Karpas-422 (cell line): ENCODE measurements at regions not wholly inside any gene's neighbourhood (a gene's known extent, or its start where the extent isn't known, plus 50 kb on each side); places are given as distances from the start of the nearest gene placed in this dataset.
"Not testable (repeated sequence)": the region's sequence is repeated elsewhere in the genome, so short reads cannot be mapped to it uniquely, and the experiment has no call there.

ENCODE experiments used
- DNase-seq: peaks from one replicate; pipeline ENCODE4 v3.0.0-alpha.2; 2015
- H2AFZ ChIP-seq: fragments of 200-600 bp; sonication (generic); 2 replicates; pipeline ENCODE4 v1.6.1; 2014; ENCODE audit warnings: antibody characterized with exemption, low read length, mixed read lengths
- H3K27ac ChIP-seq: fragments of 200-600 bp; sonication (generic); 2 replicates; pipeline ENCODE4 v1.5.1; 2014; ENCODE audit warnings: mild to moderate bottlenecking, low read length, moderate library complexity
- H3K27me3 ChIP-seq: fragments of 200-600 bp; sonication (generic); 2 replicates; pipeline ENCODE4 v1.6.1; 2014; ENCODE audit warnings: low read length, mixed read lengths
- H3K36me3 ChIP-seq: fragments of 200-600 bp; sonication (generic); 2 replicates; pipeline ENCODE4 v1.6.1; 2014; ENCODE audit warnings: low read length, mixed read lengths; ENCODE audit not compliant: insufficient read depth
- H3K4me1 ChIP-seq: fragments of 200-600 bp; sonication (generic); 2 replicates; pipeline ENCODE4 v1.6.1; 2014; ENCODE audit warnings: mild to moderate bottlenecking, low read length, mixed read lengths
- H3K4me2 ChIP-seq: fragments of 200-600 bp; sonication (generic); 2 replicates; pipeline ENCODE4 v1.6.1; 2014; ENCODE audit warnings: low read length, low read depth, mild to moderate bottlenecking; ENCODE audit not compliant: poor library complexity, severe bottlenecking
- H3K4me3 ChIP-seq: fragments of 200-600 bp; sonication (generic); 2 replicates; pipeline ENCODE4 v1.5.1; 2014; ENCODE audit warnings: mild to moderate bottlenecking, antibody characterized with exemption, low read length, mixed read lengths
- H3K79me2 ChIP-seq: fragments of 200-600 bp; sonication (generic); 2 replicates; pipeline ENCODE4 v1.6.1; 2014; ENCODE audit warnings: mild to moderate bottlenecking, low read length, mixed read lengths
- H3K9ac ChIP-seq: fragments of 200-600 bp; sonication (generic); 2 replicates; pipeline ENCODE4 v1.6.0; 2014; ENCODE audit warnings: low read length
- H3K9me2 ChIP-seq: fragments of 200-600 bp; sonication (generic), shearing (Covaris generic); replicated peaks from 2 replicates; pipeline ENCODE4 v1.6.0; 2014; ENCODE audit warnings: mild to moderate bottlenecking, low read length, moderate library complexity; ENCODE audit not compliant: insufficient read depth
- H3K9me3 ChIP-seq: fragments of 300-700, 200-600 bp; sonication (generic); 2 replicates; pipeline ENCODE4 v1.6.1; 2014; ENCODE audit warnings: low read length, mixed read lengths
- H4K20me1 ChIP-seq: fragments of 200-600 bp; sonication (generic); 2 replicates; pipeline ENCODE4 v1.6.1; 2014; ENCODE audit warnings: mild to moderate bottlenecking, antibody characterized with exemption, low read length, low read depth; ENCODE audit not compliant: insufficient read depth

DNA sequence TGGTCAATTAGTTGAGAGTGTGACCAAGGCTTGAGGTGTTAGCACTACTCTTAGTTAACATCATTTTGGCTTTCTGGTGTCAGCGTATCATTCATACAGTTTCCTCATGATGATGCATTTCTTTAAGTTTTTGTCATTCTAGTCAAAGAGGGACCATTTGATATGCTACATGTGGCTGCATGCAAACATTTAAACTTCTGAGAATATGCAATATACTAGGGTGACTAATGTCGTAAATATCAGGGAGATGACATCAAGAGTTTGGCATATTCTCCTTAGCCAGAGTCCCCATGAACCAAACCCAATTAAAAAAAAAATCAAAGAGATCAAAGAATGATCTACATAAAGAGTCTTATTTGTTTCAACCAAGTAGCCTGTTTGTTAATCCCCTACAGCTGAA, 537.4 kb upstream of the PCDH7 start:
- H3K9me2 ChIP-seq = no peaks in the 10 kb centered on the region

DNA sequence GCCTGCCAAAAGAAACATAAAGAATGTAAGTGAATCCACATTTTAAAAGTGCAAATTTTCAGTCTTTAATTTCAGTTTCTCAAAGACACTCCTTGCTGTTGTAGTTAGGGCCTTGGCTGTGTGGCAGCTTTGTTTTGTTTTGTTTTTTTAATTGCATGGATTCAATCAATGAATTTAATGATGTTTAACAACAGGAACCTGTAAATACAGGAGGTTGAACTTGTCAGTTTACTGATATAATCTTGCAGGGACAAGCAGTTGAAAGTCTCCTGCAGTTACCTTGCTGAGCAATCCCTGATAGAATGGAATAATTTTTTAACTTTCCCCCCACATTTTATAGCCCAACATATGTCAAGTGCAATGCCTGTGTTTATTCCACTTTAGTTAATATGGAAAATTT, 528.3 kb upstream of the PCDH7 start:
- H3K9ac ChIP-seq = no peak overlapping the region
- no peak for DNase-seq
- H4K20me1 ChIP-seq = no peaks in the 10 kb centered on the region
- H3K79me2 ChIP-seq = no peaks in the 10 kb centered on the region
- no peak overlapping the region for H2AFZ ChIP-seq
- no peaks in the 10 kb centered on the region for H3K4me1 ChIP-seq
- no peak overlapping the region for H3K4me3 ChIP-seq
- H3K36me3 ChIP-seq = no peaks in the 10 kb centered on the region
- H3K4me2 ChIP-seq = no peak overlapping the region
- peaks cover 29% of the 10 kb centered on the region for H3K9me3 ChIP-seq
- no peak overlapping the region for H3K27ac ChIP-seq
- no peaks in the 10 kb centered on the region for H3K9me2 ChIP-seq
- H3K27me3 ChIP-seq = no peaks in the 10 kb centered on the region

More for the DNA sequence above, 537.4 kb upstream of the PCDH7 start:
- Histone ChIP-seq H3K9ac (no peak overlapping the region), H3K27ac (no peak overlapping the region), H2AFZ (no peak overlapping the region), H3K9me3 (peaks cover 31% of the 10 kb centered on the region), H3K4me3 (no peak overlapping the region), H4K20me1 (no peaks in the 10 kb centered on the region), H3K27me3 (no peaks in the 10 kb centered on the region), H3K4me1 (no peaks in the 10 kb centered on the region), H3K79me2 (no peaks in the 10 kb centered on the region), H3K4me2 (no peak overlapping the region), H3K36me3 (no peaks in the 10 kb centered on the region)
- DNase-seq = no peak

DNA sequence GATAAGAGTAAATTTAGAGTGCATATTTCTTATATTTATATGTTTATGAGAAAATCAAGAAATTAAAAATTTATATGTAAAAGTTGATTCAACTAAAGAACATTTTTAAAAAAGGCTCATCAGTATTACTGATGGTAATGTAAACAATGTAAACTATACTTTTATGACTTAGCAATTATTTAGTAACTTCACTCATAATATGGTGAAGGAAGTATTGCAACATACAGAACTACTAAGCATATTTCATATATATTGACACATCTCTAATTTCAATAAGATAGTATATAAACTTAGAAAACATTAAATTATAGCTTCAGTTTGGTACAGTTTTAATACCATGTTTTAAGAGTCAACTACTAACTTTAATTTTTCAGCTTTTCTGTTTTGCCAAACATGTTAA, 512.8 kb upstream of the PCDH7 start:
- Histone ChIP-seq H3K9me2 (no peaks in the 10 kb centered on the region), H3K79me2 (no peaks in the 10 kb centered on the region), H3K27me3 (no peaks in the 10 kb centered on the region), H3K36me3 (no peaks in the 10 kb centered on the region), H3K4me2 (no peak overlapping the region), H3K27ac (no peak overlapping the region), H3K9me3 (peaks cover 33% of the 10 kb centered on the region), H3K9ac (no peak overlapping the region), H2AFZ (no peak overlapping the region), H4K20me1 (no peaks in the 10 kb centered on the region), H3K4me3 (no peak overlapping the region), H3K4me1 (no peaks in the 10 kb centered on the region)
- DNase-seq = no peak

GRCh38 chr4:30208731-30209435, 511.3 kb upstream of the PCDH7 start:
- DNase-seq = no peak
- Histone ChIP-seq H3K4me1 (no peaks in the 10 kb centered on the region), H3K4me2 (no peak overlapping the region), H3K36me3 (no peaks in the 10 kb centered on the region), H3K79me2 (no peaks in the 10 kb centered on the region), H3K27ac (no peak overlapping the region), H3K9me3 (peaks cover 28% of the 10 kb centered on the region; the same call in 1 of the 2 replicates), H4K20me1 (no peaks in the 10 kb centered on the region), H3K9ac (no peak overlapping the region), H3K4me3 (no peak overlapping the region), H2AFZ (no peak overlapping the region), H3K27me3 (no peaks in the 10 kb centered on the region), H3K9me2 (no peaks in the 10 kb centered on the region)

GRCh38 chr4:30215973-30216372, 504.2 kb upstream of the PCDH7 start:
- H3K27ac ChIP-seq, H3K9me2 ChIP-seq, H3K4me3 ChIP-seq, H4K20me1 ChIP-seq, H2AFZ ChIP-seq, DNase-seq, H3K4me2 ChIP-seq, H3K79me2 ChIP-seq, H3K27me3 ChIP-seq, H3K9ac ChIP-seq, H3K4me1 ChIP-seq, H3K36me3 ChIP-seq: not testable (repeated sequence)
- H3K9me3 ChIP-seq = peaks cover 26% of the 10 kb centered on the region

GRCh38 chr4:30245140-30245539, 475.0 kb upstream of the PCDH7 start:
- H4K20me1 ChIP-seq = no peaks in the 10 kb centered on the region
- no peak overlapping the region for H3K27ac ChIP-seq
- H3K79me2 ChIP-seq = no peaks in the 10 kb centered on the region
- no peak overlapping the region for H3K9ac ChIP-seq
- H3K4me3 ChIP-seq = no peak overlapping the region
- H3K27me3 ChIP-seq = no peaks in the 10 kb centered on the region
- no peaks in the 10 kb centered on the region for H3K9me2 ChIP-seq
- no peaks in the 10 kb centered on the region for H3K36me3 ChIP-seq
- no peak overlapping the region for H2AFZ ChIP-seq
- no peak overlapping the region for H3K4me2 ChIP-seq
- no peak for DNase-seq
- peaks cover 30% of the 10 kb centered on the region for H3K9me3 ChIP-seq
- no peaks in the 10 kb centered on the region for H3K4me1 ChIP-seq

DNA sequence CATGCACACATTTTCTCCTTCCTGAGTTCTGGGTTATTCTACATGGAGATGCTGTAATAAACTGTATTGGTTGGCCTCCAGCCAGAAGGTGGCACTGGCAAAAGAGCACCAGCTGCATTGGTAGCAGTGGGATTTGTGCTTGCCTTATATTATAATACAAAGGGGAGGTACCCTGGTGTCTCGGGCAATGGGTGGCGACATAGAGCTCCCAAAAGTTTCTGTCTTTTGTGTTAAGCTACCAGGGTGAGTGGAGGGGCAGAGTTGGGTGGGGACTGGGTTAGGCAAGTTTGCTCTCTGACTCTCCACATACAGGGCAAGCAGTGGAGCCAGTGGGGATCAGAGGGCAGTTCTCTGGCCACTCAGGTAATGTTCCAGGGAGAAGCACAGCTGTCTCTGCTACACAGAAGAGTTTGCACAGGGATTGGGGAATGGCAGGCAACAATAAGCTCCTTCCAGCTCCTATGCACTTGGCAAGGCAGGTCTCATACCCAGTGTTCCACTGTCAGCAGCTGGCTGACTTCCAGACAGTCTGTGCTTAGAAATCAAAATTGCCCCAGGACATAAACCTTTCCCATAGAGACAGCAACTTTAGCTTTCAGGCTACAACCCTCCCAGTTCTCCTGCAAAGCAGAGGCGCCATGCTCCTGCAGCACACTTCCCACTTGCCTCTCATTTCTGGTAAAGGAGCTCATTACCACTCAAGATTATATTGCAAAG, 463.9 kb upstream of the PCDH7 start:
- Histone ChIP-seq H3K79me2 (no peaks in the 10 kb centered on the region), H3K27ac (no peak overlapping the region), H3K4me2 (no peak overlapping the region), H3K9ac (no peak overlapping the region), H4K20me1 (no peaks in the 10 kb centered on the region), H2AFZ (no peak overlapping the region), H3K4me1 (no peaks in the 10 kb centered on the region), H3K4me3 (no peak overlapping the region), H3K36me3 (no peaks in the 10 kb centered on the region), H3K9me2 (no peaks in the 10 kb centered on the region), H3K27me3 (no peaks in the 10 kb centered on the region), H3K9me3 (peaks cover 47% of the 10 kb centered on the region)
- DNase-seq = no peak

DNA sequence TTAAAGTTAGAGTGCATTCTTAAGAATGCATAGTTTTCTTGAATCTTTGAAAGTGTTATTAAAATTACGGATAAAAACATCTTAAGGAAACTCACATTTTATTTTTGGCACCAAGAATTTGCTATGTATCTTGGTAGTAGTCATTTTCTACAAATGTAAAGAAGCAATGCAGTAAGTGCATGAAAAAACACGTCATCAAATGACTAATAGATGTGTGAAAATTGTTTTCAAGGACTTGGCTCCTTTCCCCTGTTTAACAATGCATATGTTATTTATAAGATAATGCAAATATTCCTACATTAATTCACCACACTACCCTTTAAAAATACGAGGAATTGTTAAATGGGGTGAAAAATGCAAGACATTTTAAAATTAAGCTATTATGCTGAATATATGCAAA, 461.2 kb upstream of the PCDH7 start:
- no peaks in the 10 kb centered on the region for H3K9me2 ChIP-seq
- no peak overlapping the region for H2AFZ ChIP-seq
- H3K27ac ChIP-seq = no peak overlapping the region
- peaks cover 46% of the 10 kb centered on the region for H3K9me3 ChIP-seq
- H3K4me2 ChIP-seq = no peak overlapping the region
- H3K79me2 ChIP-seq = no peaks in the 10 kb centered on the region
- no peak for DNase-seq
- H3K4me1 ChIP-seq = no peaks in the 10 kb centered on the region
- no peak overlapping the region; the same call in 1 of the 2 replicates for H3K4me3 ChIP-seq
- H4K20me1 ChIP-seq = no peaks in the 10 kb centered on the region
- no peaks in the 10 kb centered on the region for H3K36me3 ChIP-seq
- no peak overlapping the region for H3K9ac ChIP-seq
- H3K27me3 ChIP-seq = no peaks in the 10 kb centered on the region
